HEK293T (cell line): ENCODE measurements at regions not wholly inside any gene's neighbourhood (a gene's known extent, or its start where the extent isn't known, plus 50 kb on each side); places are given as distances from the start of the nearest gene placed in this dataset.
"Not testable (repeated sequence)": the region's sequence is repeated elsewhere in the genome, so short reads cannot be mapped to it uniquely, and the experiment has no call there.

Source experiments
- CTCF ChIA-PET: fragments of 350-600 bp; formaldehyde crosslinking; extraction: SDS; loops from one replicate; lab custom pipeline; 2021; ENCODE audit warnings: antibody characterized with exemption, inconsistent platforms; lab: Yijun Ruan, JAX
- POLR2A ChIA-PET: fragments of 350-600 bp; formaldehyde crosslinking; extraction: SDS; loops from one replicate; lab custom pipeline; 2020; ENCODE audit warnings: antibody characterized with exemption, inconsistent platforms; lab: Yijun Ruan, JAX
- DNase-seq: peaks from one replicate; pipeline ENCODE4 v3.0.0; 2012; ENCODE audit warnings: mixed read lengths; ENCODE audit errors: extremely low spot score
- ARNT ChIP-seq: fragments of 450-650 bp; IDR thresholded peaks from 2 replicates; pipeline ENCODE4 v1.6.1; 2017; ENCODE audit warnings: mild to moderate bottlenecking
- BHLHE40 ChIP-seq: fragments of 450-650 bp; IDR thresholded peaks from 2 replicates; pipeline ENCODE4 v1.6.1; 2016; ENCODE audit warnings: mild to moderate bottlenecking, moderate library complexity, borderline replicate concordance
- CTBP1 ChIP-seq: fragments of 450-650 bp; IDR thresholded peaks from 2 replicates; pipeline ENCODE4 v1.6.1; 2016; ENCODE audit warnings: borderline replicate concordance
- ELF4 ChIP-seq: fragments of 450-650 bp; IDR thresholded peaks from 2 replicates; pipeline ENCODE4 v1.6.1; 2017; ENCODE audit warnings: antibody characterized with exemption
- FOXA1 ChIP-seq: fragments of 450-650 bp; IDR thresholded peaks from 2 replicates; pipeline ENCODE4 v1.6.1; 2016; ENCODE audit warnings: mild to moderate bottlenecking
- FOXK2 ChIP-seq: fragments of 450-650 bp; IDR thresholded peaks from 2 replicates; pipeline ENCODE4 v1.6.1; 2016; ENCODE audit warnings: mild to moderate bottlenecking
- FOXM1 ChIP-seq: fragments of 450-650 bp; IDR thresholded peaks from 2 replicates; pipeline ENCODE4 v1.6.1; 2017; ENCODE audit warnings: mild to moderate bottlenecking, borderline replicate concordance
- HDGF ChIP-seq: fragments of 450-650 bp; IDR thresholded peaks from 2 replicates; pipeline ENCODE4 v1.6.1; 2017; ENCODE audit warnings: antibody characterized with exemption, borderline replicate concordance
- L3MBTL2 ChIP-seq: fragments of 450-650 bp; conservative IDR thresholded peaks from 2 replicates; pipeline ENCODE4 v1.6.1; 2016; ENCODE audit warnings: mild to moderate bottlenecking
- LEF1 ChIP-seq: fragments of 450-650 bp; IDR thresholded peaks from 2 replicates; pipeline ENCODE4 v1.6.1; 2017; ENCODE audit warnings: mild to moderate bottlenecking, borderline replicate concordance
- NFRKB ChIP-seq: fragments of 450-650 bp; IDR thresholded peaks from 2 replicates; pipeline ENCODE4 v1.6.1; 2016; ENCODE audit warnings: mild to moderate bottlenecking, moderate library complexity
- PKNOX1 ChIP-seq: fragments of 450-650 bp; IDR thresholded peaks from 2 replicates; pipeline ENCODE4 v1.6.1; 2016
- SP1 ChIP-seq: fragments of 450-650 bp; IDR thresholded peaks from 2 replicates; pipeline ENCODE4 v1.6.1; 2017
- SUZ12 ChIP-seq: fragments of 450-650 bp; IDR thresholded peaks from 2 replicates; pipeline ENCODE4 v1.6.1; 2016; ENCODE audit warnings: mild to moderate bottlenecking
- TARDBP ChIP-seq: fragments of 450-650 bp; IDR thresholded peaks from 2 replicates; pipeline ENCODE4 v1.6.1; 2016
- ZNF384 ChIP-seq: fragments of 450-650 bp; IDR thresholded peaks from 2 replicates; pipeline ENCODE4 v1.6.1; 2016

GRCh38 chr2:152263911-152264310 lies 71.1 kb upstream of the FMNL2 start:
- ChIA-PET CTCF (no interaction called here), POLR2A (no interaction called here)
- no peak for DNase-seq
- TF ChIP-seq CTBP1: no peak
- TF ChIP-seq ELF4: no peak
- TF ChIP-seq L3MBTL2: no peak
- TF ChIP-seq ARNT: no peak
- TF ChIP-seq BHLHE40: no peak
- TF ChIP-seq ZNF384: no peak
- no peak for TF ChIP-seq LEF1
- TF ChIP-seq HDGF: no peak
- TF ChIP-seq SP1: no peak
- no peak for TF ChIP-seq SUZ12
- TF ChIP-seq FOXM1: no peak
- TF ChIP-seq NFRKB: no peak
- TF ChIP-seq FOXA1: no peak
- no peak for TF ChIP-seq TARDBP
- no peak for TF ChIP-seq FOXK2
- TF ChIP-seq PKNOX1: no peak

GRCh38 chr2:152273732-152274260 lies 61.2 kb upstream of the FMNL2 start:
- POLR2A ChIA-PET, DNase-seq, CTCF ChIA-PET: not testable (repeated sequence)

- DNase-seq, CTCF ChIA-PET, POLR2A ChIA-PET: not testable (repeated sequence)
Measured at GRCh38 chr2:152277896-152278295, 57.1 kb upstream of the FMNL2 start.

GRCh38 chr2:152278526-152278925 lies 56.4 kb upstream of the FMNL2 start:
- DNase-seq: no peak
- CTCF ChIA-PET: no interaction called here
- TF ChIP-seq SP1 (no peak), FOXM1 (no peak), FOXK2 (no peak), ARNT (no peak)
- POLR2A ChIA-PET: no interaction called here

- POLR2A ChIA-PET, CTCF ChIA-PET, DNase-seq: not testable (repeated sequence)
Measured at GRCh38 chr2:152279367-152279766, 55.6 kb upstream of the FMNL2 start.

DNA sequence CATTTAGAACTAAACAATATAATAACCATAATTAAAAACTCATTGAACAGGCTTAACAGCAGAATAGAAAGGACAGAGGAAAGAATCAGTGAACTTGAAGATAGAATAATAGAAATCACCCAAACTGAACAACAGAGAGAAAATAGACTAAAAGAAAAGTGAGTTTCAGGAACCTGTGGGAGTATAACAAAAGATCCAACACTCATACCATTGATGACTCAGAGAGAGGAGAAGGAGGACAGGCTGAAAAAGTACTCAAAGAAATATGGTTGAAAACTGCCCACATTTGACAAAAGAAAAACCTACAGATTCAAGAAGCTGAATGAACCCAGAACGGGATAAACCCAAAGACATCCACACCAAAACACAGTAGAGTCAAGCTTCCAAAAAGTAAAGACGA lies 54.2 kb upstream of the FMNL2 start:
- no peak for DNase-seq
- POLR2A ChIA-PET: no interaction called here
- CTCF ChIA-PET: interaction anchor here (0.8 kb wide), 1 partner anchor 31 kb away, joined by 3 read pairs; no protein-coding TSS in a partner anchor
- TF ChIP-seq HDGF (no peak), PKNOX1 (no peak), FOXK2 (no peak), CTBP1 (no peak), L3MBTL2 (no peak), NFRKB (no peak)

DNA sequence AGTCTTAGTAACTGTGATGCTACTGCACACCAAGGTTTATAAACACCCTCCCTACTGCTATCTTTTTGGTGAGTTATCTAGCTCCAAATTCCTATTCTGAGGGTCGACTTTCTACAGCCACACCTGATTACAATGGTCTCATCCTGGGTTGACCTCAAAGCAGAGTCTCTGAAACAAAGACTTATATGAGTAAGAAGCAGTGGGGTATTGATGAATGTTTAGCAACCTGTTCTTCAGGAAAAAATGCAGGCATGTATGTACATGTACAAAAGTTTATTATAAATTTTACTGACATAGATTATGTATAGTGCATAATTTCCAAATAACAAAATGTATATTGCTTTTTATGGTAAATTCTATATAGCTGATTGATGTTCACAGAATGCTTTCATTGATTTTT lies 51.6 kb upstream of the FMNL2 start:
- POLR2A ChIA-PET: no interaction called here
- no peak for DNase-seq
- CTCF ChIA-PET: no interaction called here
- TF ChIP-seq TARDBP (no peak), ARNT (no peak), SUZ12 (no peak), NFRKB (no peak), FOXM1 (no peak), BHLHE40 (no peak), HDGF (no peak), SP1 (no peak), FOXA1 (no peak), FOXK2 (no peak), ZNF384 (no peak), L3MBTL2 (no peak), PKNOX1 (no peak), CTBP1 (no peak), LEF1 (no peak), ELF4 (no peak)

GRCh38 chr2:152284398-152284797 lies 50.6 kb upstream of the FMNL2 start:
- ChIA-PET POLR2A (no interaction called here), CTCF (no interaction called here)
- no peak for TF ChIP-seq FOXK2
- no peak for TF ChIP-seq LEF1
- TF ChIP-seq HDGF: no peak
- no peak for TF ChIP-seq NFRKB
- no peak for TF ChIP-seq ARNT
- no peak for TF ChIP-seq L3MBTL2
- TF ChIP-seq PKNOX1: no peak
- no peak for TF ChIP-seq FOXM1
- no peak for TF ChIP-seq FOXA1
- no peak for TF ChIP-seq ELF4
- TF ChIP-seq SP1: no peak
- TF ChIP-seq SUZ12: no peak
- TF ChIP-seq BHLHE40: no peak
- TF ChIP-seq TARDBP: no peak
- TF ChIP-seq CTBP1: no peak
- no peak for TF ChIP-seq ZNF384

More at GRCh38 chr2:152284398-152284797, 50.6 kb upstream of the FMNL2 start:
- no peak for DNase-seq
